ENCODE measurements at regions not wholly inside any gene's neighbourhood (a gene's known extent, or its start where the extent isn't known, plus 50 kb on each side); places are given as distances from the start of the nearest gene placed in this dataset.

DNA sequence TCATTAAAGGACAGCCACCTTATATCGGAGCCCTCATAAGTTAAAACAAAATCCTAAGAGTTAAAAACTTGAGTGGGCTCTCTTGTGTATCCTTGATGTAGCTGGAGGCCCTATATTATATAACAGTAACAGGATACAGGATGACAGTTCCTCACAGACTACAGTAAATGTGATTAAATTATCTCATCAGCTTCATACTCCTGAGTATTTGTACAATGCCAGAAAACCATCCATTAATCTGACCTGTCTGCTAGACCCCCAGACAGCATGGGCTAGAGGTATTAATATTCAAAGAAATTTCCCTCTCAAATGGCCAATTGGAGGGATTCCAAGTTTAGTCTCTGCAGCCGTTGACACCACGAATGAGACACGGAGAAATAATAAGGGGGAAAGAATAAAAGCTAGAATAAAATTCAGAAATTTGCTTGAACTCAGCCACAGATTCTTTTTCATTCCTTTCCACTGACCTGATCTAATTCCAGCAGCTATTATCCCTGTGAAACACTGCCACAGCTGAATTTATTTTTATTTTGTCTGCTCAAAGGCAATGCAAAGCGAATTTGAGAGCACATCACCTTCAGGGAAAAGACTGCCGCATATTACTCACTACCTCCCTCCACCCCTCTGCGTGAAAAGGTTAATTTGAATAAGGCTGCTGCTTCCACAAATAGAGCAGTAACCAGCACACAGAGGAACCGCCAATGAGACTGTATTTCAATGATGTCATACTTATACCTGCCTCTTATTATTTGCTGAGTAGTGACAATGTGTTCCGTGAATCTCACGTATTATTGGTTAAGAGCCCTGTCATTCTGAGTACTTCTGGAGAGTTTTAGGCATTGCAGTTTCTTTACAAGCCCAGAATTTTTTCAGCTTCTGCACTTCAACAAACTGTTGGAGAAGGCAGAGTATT, 155.9 kb upstream of the KLF12 start:
- peak; percentile 36; the same call in 1 of the 2 replicates for TF ChIP-seq FOXM1 (IDR thresholded peaks at IDR 0.05; ENCODE audit: borderline replicate concordance, low read depth)
- TF ChIP-seq, protein P1, sequence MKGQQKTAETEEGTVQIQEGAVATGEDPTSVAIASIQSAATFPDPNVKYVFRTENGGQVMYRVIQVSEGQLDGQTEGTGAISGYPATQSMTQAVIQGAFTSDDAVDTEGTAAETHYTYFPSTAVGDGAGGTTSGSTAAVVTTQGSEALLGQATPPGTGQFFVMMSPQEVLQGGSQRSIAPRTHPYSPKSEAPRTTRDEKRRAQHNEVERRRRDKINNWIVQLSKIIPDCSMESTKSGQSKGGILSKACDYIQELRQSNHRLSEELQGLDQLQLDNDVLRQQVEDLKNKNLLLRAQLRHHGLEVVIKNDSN (IDR thresholded peaks at IDR 0.05) = no peak

DNA sequence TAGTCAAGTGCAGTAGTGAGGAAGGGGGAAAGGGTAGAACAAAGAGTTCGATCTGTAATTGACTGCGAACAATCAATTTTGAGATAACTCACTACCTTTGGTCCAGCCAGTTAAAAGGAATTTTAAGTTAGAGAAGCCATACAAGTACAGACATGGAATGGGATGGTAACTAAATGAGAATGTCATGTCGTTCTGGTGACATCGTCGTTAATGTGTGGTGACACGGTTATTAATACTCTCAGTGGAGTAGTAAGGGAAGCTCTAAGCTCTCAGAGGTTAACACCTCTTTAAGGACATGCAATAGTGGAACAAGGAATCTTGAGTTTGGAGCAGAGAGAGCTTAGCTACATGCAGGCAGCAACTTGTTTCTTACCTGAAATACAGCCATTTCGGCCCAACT, 154.9 kb upstream of the KLF12 start:
- TF ChIP-seq, protein P1 (IDR thresholded peaks at IDR 0.05) = no peak
- TF ChIP-seq TCF12 (IDR thresholded peaks at IDR 0.05; ENCODE audit: low read depth) (no peak), FOXM1 (IDR thresholded peaks at IDR 0.05; ENCODE audit: borderline replicate concordance, low read depth) (no peak), EP300 (IDR thresholded peaks at IDR 0.05; ENCODE audit: borderline replicate concordance) (no peak), CREB1 (IDR thresholded peaks at IDR 0.05; ENCODE audit: low read depth) (no peak), CEBPB (IDR thresholded peaks at IDR 0.05) (no peak), RAD21 (IDR thresholded peaks at IDR 0.05; ENCODE audit: low read depth) (no peak), TAF1 (IDR thresholded peaks at IDR 0.05; ENCODE audit: low read depth) (no peak), YY1 (IDR thresholded peaks at IDR 0.05; ENCODE audit: low read depth) (no peak), NFIC (IDR thresholded peaks at IDR 0.05) (no peak), TEAD4 (IDR thresholded peaks at IDR 0.05) (no peak), ZBTB7A (IDR thresholded peaks at IDR 0.05; ENCODE audit: low read depth) (no peak)
- TF ChIP-seq, protein P2, sequence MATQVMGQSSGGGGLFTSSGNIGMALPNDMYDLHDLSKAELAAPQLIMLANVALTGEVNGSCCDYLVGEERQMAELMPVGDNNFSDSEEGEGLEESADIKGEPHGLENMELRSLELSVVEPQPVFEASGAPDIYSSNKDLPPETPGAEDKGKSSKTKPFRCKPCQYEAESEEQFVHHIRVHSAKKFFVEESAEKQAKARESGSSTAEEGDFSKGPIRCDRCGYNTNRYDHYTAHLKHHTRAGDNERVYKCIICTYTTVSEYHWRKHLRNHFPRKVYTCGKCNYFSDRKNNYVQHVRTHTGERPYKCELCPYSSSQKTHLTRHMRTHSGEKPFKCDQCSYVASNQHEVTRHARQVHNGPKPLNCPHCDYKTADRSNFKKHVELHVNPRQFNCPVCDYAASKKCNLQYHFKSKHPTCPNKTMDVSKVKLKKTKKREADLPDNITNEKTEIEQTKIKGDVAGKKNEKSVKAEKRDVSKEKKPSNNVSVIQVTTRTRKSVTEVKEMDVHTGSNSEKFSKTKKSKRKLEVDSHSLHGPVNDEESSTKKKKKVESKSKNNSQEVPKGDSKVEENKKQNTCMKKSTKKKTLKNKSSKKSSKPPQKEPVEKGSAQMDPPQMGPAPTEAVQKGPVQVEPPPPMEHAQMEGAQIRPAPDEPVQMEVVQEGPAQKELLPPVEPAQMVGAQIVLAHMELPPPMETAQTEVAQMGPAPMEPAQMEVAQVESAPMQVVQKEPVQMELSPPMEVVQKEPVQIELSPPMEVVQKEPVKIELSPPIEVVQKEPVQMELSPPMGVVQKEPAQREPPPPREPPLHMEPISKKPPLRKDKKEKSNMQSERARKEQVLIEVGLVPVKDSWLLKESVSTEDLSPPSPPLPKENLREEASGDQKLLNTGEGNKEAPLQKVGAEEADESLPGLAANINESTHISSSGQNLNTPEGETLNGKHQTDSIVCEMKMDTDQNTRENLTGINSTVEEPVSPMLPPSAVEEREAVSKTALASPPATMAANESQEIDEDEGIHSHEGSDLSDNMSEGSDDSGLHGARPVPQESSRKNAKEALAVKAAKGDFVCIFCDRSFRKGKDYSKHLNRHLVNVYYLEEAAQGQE (IDR thresholded peaks at IDR 0.05; ENCODE audit: low read depth) = no peak

DNA sequence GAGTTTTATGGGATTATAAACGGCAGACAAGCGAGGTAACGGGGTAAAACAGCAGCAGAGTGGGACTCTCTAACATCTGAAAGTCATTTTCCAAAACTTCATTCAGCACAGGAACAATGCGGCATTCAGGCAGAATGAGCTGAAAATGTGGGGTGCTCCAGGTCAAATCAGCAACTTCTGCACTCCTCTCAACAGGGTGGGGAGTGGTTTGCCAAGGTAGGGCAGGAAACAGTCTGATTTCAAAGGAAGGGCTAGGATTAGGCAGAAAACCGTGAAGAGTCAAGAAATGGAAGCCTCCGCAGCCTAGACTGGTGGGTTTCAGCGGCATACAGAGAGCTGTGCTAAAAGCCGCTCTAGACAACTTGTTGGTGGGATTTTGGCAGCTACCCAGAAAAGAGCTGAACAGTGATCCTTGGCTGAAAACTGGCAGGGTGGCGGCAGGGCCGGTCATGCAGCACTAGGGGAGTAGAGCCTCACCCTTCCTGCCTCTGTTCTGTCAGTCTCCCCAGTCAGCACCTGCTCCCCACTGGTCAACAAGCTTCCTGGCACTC, 154.2 kb upstream of the KLF12 start:
- TF ChIP-seq CEBPB (IDR thresholded peaks at IDR 0.05) (no peak), RAD21 (IDR thresholded peaks at IDR 0.05; ENCODE audit: low read depth) (no peak), FOXM1 (IDR thresholded peaks at IDR 0.05; ENCODE audit: borderline replicate concordance, low read depth) (no peak), ZBTB7A (IDR thresholded peaks at IDR 0.05; ENCODE audit: low read depth) (no peak), YY1 (IDR thresholded peaks at IDR 0.05; ENCODE audit: low read depth) (no peak), TAF1 (IDR thresholded peaks at IDR 0.05; ENCODE audit: low read depth) (no peak), TEAD4 (IDR thresholded peaks at IDR 0.05) (no peak), TCF12 (IDR thresholded peaks at IDR 0.05; ENCODE audit: low read depth) (no peak)
- TF ChIP-seq, protein P1 (IDR thresholded peaks at IDR 0.05) = no peak
- TF ChIP-seq, protein P3, sequence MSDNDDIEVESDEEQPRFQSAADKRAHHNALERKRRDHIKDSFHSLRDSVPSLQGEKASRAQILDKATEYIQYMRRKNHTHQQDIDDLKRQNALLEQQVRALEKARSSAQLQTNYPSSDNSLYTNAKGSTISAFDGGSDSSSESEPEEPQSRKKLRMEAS (IDR thresholded peaks at IDR 0.05) = no peak

DNA sequence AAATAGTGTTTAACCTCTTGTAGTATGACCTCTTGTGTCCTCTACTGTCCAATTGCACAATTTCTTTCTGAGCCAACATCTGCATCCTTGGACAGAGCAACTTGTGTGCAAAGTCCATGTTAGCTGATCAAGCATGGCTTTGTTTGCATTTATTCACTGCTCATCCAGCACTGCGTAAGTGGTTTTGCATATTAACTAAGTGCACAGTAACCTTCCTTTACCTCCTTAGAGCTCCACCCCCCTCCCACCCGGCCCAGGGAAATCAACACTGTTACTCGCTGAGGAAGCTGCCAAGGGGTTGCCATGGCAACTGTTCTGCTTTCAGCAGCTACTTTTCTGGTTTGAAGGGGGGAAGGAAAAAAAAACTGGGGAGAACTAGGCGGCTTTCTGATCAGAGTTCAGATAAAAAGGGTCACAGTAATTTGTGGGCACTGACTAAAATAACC, 153.5 kb upstream of the KLF12 start:
- TF ChIP-seq EP300 (IDR thresholded peaks at IDR 0.05; ENCODE audit: borderline replicate concordance) (no peak), CEBPB (IDR thresholded peaks at IDR 0.05) (peak; percentile 51; the same call in 1 of the 2 replicates)

DNA sequence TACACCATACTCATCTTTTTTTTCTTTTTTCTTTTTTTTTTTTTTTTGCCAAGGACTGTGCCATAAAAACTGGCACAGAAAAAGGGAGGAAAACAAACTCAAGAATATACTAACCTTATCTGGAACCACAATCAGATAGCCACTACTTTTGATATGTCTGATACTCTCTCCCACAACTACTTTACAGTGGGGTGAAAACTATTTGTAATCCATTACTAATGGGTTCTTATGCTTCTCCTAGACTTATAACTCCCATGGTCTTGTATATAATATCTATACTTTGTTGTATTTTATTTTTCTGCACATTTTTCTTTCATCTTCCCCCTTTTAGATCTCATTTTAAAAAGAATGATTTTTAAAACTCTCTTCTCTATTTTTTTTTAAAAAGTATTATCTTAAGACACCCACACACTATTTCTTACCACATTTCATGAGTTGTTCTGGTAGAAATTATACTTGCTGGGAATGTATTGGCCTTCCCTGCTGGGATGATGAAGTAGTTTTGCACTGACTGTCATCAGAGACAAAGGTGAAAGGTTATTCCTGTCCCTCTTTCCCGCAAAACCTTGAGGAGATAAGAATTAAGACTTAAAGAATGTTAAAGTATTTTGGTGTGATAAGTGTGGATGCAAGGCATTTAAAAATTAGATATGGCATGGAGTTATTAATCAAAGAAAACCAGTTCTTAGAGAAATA, 146.7 kb upstream of the KLF12 start:
- TF ChIP-seq ZBTB7A (IDR thresholded peaks at IDR 0.05; ENCODE audit: low read depth) (no peak), YY1 (IDR thresholded peaks at IDR 0.05; ENCODE audit: low read depth) (no peak), FOXM1 (IDR thresholded peaks at IDR 0.05; ENCODE audit: borderline replicate concordance, low read depth) (no peak), NFIC (IDR thresholded peaks at IDR 0.05) (no peak), EGR1 (IDR thresholded peaks at IDR 0.05) (no peak), CEBPB (IDR thresholded peaks at IDR 0.05) (no peak), TCF12 (IDR thresholded peaks at IDR 0.05; ENCODE audit: low read depth) (no peak), TEAD4 (IDR thresholded peaks at IDR 0.05) (no peak), RAD21 (IDR thresholded peaks at IDR 0.05; ENCODE audit: low read depth) (no peak), CREB1 (IDR thresholded peaks at IDR 0.05; ENCODE audit: low read depth) (no peak), EP300 (IDR thresholded peaks at IDR 0.05; ENCODE audit: borderline replicate concordance) (no peak), TAF1 (IDR thresholded peaks at IDR 0.05; ENCODE audit: low read depth) (no peak)
- TF ChIP-seq, protein P3 (IDR thresholded peaks at IDR 0.05) = no peak
- TF ChIP-seq, protein P2 (IDR thresholded peaks at IDR 0.05; ENCODE audit: low read depth) = no peak
- TF ChIP-seq, protein P1 (IDR thresholded peaks at IDR 0.05) = no peak

Data from Ishikawa (cell line).